GM21576 (cell line): ENCODE measurements at regions not wholly inside any gene's neighbourhood (a gene's known extent, or its start where the extent isn't known, plus 50 kb on each side); places are given as distances from the start of the nearest gene placed in this dataset.

ENCODE experiments used
- ATAC-seq: cut with Tn5 transposase; IDR thresholded peaks from one replicate; pipeline ENCODE4 v1.9.1; 2021; ENCODE audit warnings: mild to moderate bottlenecking, moderate library complexity; ENCODE audit not compliant: unreplicated experiment

- no peak for ATAC-seq
Observed at GRCh38 chr18:57918601-57919000, 115.5 kb upstream of the ATP8B1 start.

- no peak for ATAC-seq
Observed at GRCh38 chr18:57916684-57917083, 113.6 kb upstream of the ATP8B1 start.

- ATAC-seq, result no peak
Observed at GRCh38 chr18:57915865-57916582, 112.9 kb upstream of the ATP8B1 start.

- ATAC-seq, result no peak
Observed at GRCh38 chr18:57915248-57915647, 112.1 kb upstream of the ATP8B1 start.

GRCh38 chr18:57913686-57914085, 110.6 kb upstream of the ATP8B1 start:
- no peak for ATAC-seq

- ATAC-seq, result no peak
Observed at GRCh38 chr18:57910817-57911216, 107.7 kb upstream of the ATP8B1 start.

GRCh38 chr18:57910134-57910533, 107.0 kb upstream of the ATP8B1 start:
- ATAC-seq, result no peak

GRCh38 chr18:57909620-57910019, 106.5 kb upstream of the ATP8B1 start:
- ATAC-seq, result no peak

- no peak for ATAC-seq
Observed at GRCh38 chr18:57908092-57908491, 105.0 kb upstream of the ATP8B1 start.

- no peak for ATAC-seq
Observed at GRCh38 chr18:57907550-57907949, 104.4 kb upstream of the ATP8B1 start.

- ATAC-seq, result no peak
Observed at GRCh38 chr18:57906852-57907251, 103.7 kb upstream of the ATP8B1 start.

- ATAC-seq, result no peak
Observed at GRCh38 chr18:57904535-57904934, 101.4 kb upstream of the ATP8B1 start.

- ATAC-seq, result no peak
Observed at GRCh38 chr18:57902721-57903120, 99.6 kb upstream of the ATP8B1 start.

- no peak for ATAC-seq
Observed at GRCh38 chr18:57901825-57902589, 98.9 kb upstream of the ATP8B1 start.

- ATAC-seq, result no peak
Observed at GRCh38 chr18:57900906-57901435, 97.9 kb upstream of the ATP8B1 start.

- no peak for ATAC-seq
Observed at GRCh38 chr18:57898506-57899124, 95.5 kb upstream of the ATP8B1 start.

GRCh38 chr18:57895182-57895581, 92.1 kb upstream of the ATP8B1 start:
- ATAC-seq, result no peak

- ATAC-seq, result no peak
Observed at GRCh38 chr18:57891707-57892391, 88.7 kb upstream of the ATP8B1 start.

- ATAC-seq, result no peak
Observed at GRCh38 chr18:57890266-57890665, 87.2 kb upstream of the ATP8B1 start.

GRCh38 chr18:57889841-57890240, 86.7 kb upstream of the ATP8B1 start:
- ATAC-seq, result no peak
